Prostate gland (tissue), 2 donors: ENCODE measurements at regions not wholly inside any gene's neighbourhood (a gene's known extent, or its start where the extent isn't known, plus 50 kb on each side); places are given as distances from the start of the nearest gene placed in this dataset.

Source experiments
- CTCF ChIP-seq, 4 experiments: fragments of 200-600 bp in 2 of 4; fragments of 450-650 bp in 2 of 4; sonication (generic) in 2 of 4; IDR thresholded peaks; 1 replicate in 3 of 4; 2 replicates in 1 of 4; pipeline ENCODE4 v1.5.1; 2016 to 2019; ENCODE audit warnings: antibody characterized with exemption in 4 of 4, mild to moderate bottlenecking in 2 of 4, moderate library complexity in 2 of 4
- POLR2A ChIP-seq: fragments of 450-650 bp; IDR thresholded peaks from one replicate; pipeline ENCODE4 v1.6.1; 2016; ENCODE audit warnings: antibody characterized with exemption, mild to moderate bottlenecking
- POLR2AphosphoS5 ChIP-seq: sonication (generic); formaldehyde crosslinking; IDR thresholded peaks from one replicate; pipeline ENCODE4 v1.6.1; 2017; ENCODE audit warnings: antibody characterized with exemption

DNA sequence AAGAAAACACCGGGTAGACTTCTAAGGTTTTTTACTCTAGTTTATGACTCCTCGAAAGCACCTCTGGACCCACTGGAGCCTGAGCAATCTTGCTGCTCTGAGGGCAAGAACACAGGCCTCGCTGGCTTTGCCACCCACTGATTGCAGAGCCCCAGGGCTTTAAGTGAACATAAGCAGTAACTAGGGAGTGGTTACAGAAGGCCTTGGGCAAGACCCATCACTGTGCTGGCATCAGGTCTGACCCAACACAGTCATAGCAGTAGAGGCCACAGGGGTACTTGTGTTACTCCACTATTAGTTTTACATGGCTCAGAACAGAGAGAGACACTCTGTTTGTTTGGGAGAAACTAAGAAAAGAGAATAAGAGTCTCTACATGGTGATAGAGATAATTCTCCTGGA lies 684.5 kb downstream of the FAM181B start:
- TF ChIP-seq POLR2A (no peak), CTCF (IDR thresholded peaks at IDR 0.05) (no peak), POLR2AphosphoS5 (no peak)
